ENCODE measurements at regions not wholly inside any gene's neighbourhood (a gene's known extent, or its start where the extent isn't known, plus 50 kb on each side); places are given as distances from the start of the nearest gene placed in this dataset.

DNA sequence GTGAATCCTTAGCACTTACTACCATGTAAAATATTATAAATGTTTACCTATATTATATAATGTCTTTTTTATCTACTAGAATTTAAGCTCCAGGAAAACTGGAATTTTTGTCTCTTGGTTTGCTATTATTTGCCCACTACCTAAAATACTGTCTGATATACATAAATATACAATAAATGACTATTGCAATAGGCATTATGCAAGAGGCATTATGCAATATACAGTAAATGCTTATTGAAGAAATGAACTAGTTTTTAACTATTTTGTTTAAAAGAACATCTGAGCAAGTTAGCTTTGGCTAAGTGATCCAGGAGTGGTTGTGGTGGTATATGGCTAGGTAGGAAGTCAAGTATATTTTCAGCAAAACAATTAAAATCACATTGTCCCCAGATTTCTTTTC lies 640.2 kb upstream of the PKN2 start:
- TF ChIP-seq, protein P1, sequence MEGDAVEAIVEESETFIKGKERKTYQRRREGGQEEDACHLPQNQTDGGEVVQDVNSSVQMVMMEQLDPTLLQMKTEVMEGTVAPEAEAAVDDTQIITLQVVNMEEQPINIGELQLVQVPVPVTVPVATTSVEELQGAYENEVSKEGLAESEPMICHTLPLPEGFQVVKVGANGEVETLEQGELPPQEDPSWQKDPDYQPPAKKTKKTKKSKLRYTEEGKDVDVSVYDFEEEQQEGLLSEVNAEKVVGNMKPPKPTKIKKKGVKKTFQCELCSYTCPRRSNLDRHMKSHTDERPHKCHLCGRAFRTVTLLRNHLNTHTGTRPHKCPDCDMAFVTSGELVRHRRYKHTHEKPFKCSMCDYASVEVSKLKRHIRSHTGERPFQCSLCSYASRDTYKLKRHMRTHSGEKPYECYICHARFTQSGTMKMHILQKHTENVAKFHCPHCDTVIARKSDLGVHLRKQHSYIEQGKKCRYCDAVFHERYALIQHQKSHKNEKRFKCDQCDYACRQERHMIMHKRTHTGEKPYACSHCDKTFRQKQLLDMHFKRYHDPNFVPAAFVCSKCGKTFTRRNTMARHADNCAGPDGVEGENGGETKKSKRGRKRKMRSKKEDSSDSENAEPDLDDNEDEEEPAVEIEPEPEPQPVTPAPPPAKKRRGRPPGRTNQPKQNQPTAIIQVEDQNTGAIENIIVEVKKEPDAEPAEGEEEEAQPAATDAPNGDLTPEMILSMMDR (IDR thresholded peaks at IDR 0.05) = no peak

- TF ChIP-seq, protein P1 (IDR thresholded peaks at IDR 0.05) = no peak
Observed at GRCh38 chr1:88052167-88052566, 631.9 kb upstream of the PKN2 start.

DNA sequence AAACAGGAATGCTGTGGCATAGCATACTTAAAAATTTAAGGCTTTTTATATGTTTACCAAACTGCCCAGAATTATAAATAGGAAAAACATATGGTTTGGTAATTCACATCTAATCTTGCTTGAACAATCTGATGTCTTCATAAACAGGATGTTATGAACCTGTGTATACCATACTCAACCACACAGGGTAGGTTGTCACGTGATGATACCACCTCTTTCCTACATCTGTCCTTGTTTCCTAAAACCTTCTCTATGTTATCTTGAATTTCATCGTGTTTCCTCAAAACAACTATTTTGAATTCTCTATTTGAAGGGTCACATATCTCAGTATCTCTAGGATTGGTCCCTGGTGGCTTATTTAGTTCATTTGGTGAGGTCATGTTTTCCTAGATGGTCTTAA lies 631.0 kb upstream of the PKN2 start:
- TF ChIP-seq, protein P1 (IDR thresholded peaks at IDR 0.05) = no peak

DNA sequence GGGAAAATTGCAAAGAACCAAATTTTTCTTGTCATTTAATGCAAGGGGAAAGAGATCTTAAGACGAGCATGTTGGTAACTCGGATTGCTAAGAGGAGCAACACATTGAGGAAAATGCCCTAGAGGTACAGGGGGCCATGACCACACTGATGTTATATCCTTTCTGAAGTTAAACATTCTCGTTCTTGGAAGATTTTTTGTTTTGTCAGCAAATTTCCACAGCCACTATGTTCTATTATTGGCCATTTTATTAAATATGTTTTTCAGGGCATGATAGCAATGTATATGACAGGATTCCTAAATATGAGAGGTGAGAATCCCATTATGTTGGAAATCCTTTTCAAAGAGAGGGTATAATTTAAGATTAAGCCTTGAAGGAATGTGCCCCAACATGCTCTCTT lies 627.2 kb upstream of the PKN2 start:
- TF ChIP-seq, protein P1 (IDR thresholded peaks at IDR 0.05) = no peak

GRCh38 chr1:88058205-88058604 lies 625.9 kb upstream of the PKN2 start:
- TF ChIP-seq, protein P1 (IDR thresholded peaks at IDR 0.05) = no peak

GRCh38 chr1:88060112-88060673 lies 623.9 kb upstream of the PKN2 start:
- TF ChIP-seq, protein P1 (IDR thresholded peaks at IDR 0.05) = no peak

DNA sequence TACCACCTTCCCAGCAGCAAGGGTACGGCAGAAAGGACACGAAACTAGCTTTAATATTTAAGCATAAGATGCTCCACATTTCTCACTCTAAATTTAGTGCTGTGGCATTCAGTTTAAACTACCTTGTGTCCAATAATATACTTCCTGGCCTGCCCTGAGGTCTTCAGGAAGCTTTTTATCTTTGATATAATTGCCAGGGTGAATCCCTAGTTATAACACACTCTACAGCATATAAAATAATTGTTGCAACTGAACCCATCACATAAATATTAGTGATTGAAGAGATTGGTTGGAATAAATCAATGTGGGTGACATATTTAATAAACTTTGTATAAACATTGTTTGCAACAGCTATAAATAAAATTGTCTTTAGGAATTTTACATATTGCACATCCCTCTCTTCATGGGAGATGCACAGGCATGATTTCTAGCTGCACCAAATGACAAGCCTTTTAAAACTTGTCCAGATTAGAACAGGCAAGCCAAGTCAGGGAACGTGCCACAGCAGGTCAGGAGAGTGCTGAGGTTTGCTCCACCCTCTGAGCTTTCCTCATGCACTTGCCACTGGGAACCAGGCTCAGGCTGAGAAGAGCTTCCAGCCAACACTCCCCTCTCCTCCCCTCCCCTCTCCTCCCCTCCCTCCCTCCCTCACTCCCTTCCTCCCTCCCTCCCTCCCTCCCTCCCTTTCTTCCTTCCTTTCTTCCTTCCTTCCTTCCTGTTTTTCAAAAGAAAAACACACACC lies 623.2 kb upstream of the PKN2 start:
- TF ChIP-seq, protein P1 (IDR thresholded peaks at IDR 0.05) = no peak
